Posterior cingulate gyrus (tissue), 11 donors: ENCODE measurements at regions not wholly inside any gene's neighbourhood (a gene's known extent, or its start where the extent isn't known, plus 50 kb on each side); places are given as distances from the start of the nearest gene placed in this dataset.
"Not testable (repeated sequence)": the region's sequence is repeated elsewhere in the genome, so short reads cannot be mapped to it uniquely, and the experiment has no call there.

ENCODE experiments used
- DNase-seq, 10 donors: peaks; one replicate each; pipeline versions ENCODE4 v3.0.0 to v3.0.0-alpha.2; 2020 to 2021; ENCODE audit warnings: mixed read lengths in 3 of 10
- intact Hi-C: fragments of 100-400 bp; cut with DNase I; formaldehyde crosslinking; loops from one replicate; pipeline ENCODE4 v1.15.1; 2023

DNA sequence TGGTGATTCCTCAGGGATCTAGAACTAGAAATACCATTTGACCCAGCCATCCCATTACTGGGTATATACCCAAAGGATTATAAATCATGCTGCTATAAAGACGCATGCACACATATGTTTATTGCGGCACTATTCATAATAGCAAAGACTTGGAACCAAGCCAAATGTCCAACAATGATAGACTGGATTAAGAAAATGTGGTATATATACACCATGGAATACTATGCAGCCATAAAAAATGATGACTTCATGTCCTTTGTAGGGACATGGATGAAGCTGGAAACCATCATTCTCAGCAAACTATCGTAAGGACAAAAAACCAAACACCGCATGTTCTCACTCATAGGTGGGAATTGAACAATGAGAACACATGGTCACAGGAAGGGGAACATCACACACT lies 67.9 kb upstream of the ZEB1 start:
- DNase-seq, intact Hi-C loops: not testable (repeated sequence)

DNA sequence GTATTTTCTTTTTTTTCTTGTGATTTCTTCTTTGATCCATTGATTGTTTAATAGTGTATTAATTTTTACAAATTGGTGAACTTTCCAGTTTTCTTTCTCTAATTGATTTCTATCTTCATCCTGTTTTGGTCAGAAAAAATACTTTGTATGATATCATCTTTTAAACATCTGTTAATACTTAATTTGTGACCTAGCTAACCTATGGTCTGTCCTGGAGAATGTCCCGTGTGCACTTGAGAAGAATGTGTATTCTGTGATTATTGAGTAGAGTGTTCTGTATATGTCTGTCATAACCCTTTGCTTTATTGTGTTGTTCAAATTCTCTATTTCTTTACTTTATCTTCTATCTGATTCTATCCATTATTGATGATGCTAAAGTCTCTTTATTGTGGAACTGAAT lies 65.8 kb upstream of the ZEB1 start:
- DNase-seq, result no peak
- intact Hi-C loops, result no loop called here

DNA sequence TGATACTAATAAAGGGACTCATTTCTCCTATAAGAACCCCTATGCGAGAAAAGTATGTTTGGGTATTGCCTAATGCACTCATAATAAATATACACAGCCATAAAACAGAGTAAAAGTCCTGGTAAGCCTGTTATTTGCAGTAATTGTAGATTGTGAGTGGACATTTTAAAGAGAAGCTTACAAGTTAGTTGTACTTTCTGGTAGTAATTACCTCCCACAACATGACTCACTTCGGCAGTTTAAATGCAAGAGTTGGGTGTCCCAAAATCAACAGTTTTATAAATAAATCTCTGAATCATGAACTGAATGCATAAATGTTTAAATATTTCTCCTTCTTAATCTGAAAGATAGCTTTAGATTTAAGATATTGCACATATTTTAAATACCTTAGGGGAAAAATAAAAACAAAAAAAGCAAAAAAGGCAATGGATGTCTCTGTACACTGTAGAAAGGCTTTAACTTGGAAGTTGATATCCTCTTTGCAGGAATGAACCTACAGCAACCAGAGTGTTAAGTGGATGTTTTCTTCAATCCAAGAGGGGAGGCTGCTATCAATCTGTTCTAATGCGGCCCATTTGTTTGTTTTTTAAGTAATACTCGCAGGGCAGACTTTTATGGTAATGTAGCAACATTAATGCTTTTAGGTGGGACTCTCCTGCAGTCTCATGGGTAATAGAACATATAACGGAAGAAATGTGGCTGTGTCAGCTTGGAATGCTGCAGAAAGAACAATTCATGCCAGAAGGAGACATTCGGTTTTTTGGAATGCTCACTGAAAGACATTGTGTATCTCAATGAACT lies 57.3 kb upstream of the ZEB1 start:
- no peak for DNase-seq
- intact Hi-C loops, result no loop called here

DNA sequence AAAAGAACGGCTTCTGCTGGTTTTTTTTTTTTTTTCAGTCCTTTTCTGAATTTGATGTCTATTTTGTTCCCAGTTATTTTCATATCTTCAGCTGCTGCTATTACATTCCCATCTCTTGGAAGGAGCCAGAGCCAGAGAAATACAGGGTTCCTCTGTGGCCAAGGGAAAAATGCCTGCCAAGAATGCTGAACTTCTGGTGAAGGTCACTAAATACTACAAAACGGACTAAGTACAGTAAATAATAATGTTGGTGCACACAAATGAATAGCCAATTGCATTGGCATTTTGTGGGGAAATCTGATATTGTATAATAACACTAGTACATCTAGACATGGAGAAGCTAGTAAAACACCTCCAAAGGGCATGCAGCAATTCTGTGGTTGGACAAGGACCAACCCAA lies 56.3 kb upstream of the ZEB1 start:
- intact Hi-C loops, result no loop called here
- DNase-seq, result no peak

DNA sequence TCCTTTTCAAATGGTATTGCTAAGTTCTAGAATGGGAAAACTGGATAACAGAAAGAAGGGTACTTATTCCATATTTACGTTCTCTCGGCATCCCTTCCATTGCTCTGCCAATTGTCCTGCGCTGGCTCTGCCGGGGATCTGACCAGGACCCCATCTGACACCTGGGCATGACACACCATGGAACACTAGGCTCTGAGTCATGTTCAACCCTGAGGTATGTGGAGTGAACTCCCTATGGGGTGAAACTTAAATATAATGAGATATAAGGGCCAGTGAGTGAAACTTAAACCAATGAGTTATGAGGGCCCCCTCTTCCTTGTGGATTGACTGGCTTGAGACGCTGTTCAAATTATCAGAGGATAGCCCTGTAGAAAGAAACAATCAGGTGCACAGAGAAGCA lies 55.1 kb upstream of the ZEB1 start:
- no peak for DNase-seq
- intact Hi-C loops, result no loop called here

DNA sequence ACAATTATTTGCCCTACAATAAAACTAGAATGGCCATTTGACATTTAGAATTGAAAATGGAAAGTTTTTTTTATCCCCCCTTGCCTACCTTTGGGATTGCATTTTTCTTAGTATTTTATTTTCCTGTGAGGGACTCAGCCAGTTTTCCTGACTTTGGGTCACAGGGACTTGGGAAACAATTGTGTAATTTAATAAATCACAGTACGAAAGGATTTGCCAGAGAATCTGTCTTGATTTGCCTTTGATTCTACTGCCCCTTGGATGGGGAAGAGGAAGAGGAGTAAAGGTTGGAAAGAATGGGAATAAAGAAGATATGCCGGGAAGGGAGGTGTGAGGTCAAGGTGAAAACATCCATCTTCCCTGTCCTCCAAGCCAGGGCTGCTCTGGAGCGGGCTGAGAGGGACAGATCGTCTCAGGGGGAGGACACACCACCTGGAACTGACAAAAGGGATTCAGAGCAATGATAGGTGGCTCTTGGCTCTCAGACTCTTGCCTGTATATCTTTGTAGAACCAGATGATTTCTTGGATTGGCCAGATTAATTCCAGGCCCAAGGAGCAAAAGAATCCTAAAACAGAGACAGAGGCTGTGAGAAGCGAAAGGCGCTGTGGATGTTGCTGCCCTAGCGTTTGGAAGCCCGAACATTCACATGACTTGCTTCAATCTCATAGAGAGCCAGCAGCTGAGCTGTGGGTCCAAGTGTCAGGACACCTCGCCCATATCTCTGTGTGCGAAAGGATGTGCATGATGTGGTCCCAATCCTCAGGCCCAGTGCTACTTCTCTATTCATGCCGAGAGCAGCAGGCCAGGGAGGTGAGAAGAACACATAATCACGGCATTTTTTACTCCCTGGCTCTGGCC lies 50.3 kb upstream of the ZEB1 start:
- intact Hi-C loops, result no loop called here
- DNase-seq, result no peak
